AG04449 (cell line): ENCODE measurements at regions not wholly inside any gene's neighbourhood (a gene's known extent, or its start where the extent isn't known, plus 50 kb on each side); places are given as distances from the start of the nearest gene placed in this dataset.

Experiments
- CTCF ChIA-PET: fragments of 350-600 bp; formaldehyde crosslinking; extraction: SDS; loops from one replicate; lab custom pipeline; 2021; ENCODE audit warnings: antibody characterized with exemption; lab: Yijun Ruan, JAX
- POLR2A ChIA-PET: fragments of 400-600, 350-600 bp; formaldehyde crosslinking; extraction: SDS; loops from one replicate; lab custom pipeline; 2020; ENCODE audit warnings: antibody characterized with exemption, inconsistent platforms; lab: Yijun Ruan, JAX
- DNase-seq: peaks from one replicate; pipeline ENCODE4 v3.0.0-alpha.2; 2010; ENCODE audit warnings: low read depth, low spot score
- H3K4me3 ChIP-seq: 2 replicates; pipeline ENCODE4 v1.5.1; 2011; ENCODE audit warnings: low read depth, mild to moderate bottlenecking, control low read depth, low read length
- TF ChIP-seq, protein P1 (sequence below): IDR thresholded peaks from one replicate; pipeline ENCODE4 v1.5.1; 2011; ENCODE audit warnings: mild to moderate bottlenecking, moderate library complexity, low read length, control low read depth, inconsistent platforms; ENCODE audit not compliant: insufficient read depth; ENCODE audit errors: missing control alignments

DNA sequence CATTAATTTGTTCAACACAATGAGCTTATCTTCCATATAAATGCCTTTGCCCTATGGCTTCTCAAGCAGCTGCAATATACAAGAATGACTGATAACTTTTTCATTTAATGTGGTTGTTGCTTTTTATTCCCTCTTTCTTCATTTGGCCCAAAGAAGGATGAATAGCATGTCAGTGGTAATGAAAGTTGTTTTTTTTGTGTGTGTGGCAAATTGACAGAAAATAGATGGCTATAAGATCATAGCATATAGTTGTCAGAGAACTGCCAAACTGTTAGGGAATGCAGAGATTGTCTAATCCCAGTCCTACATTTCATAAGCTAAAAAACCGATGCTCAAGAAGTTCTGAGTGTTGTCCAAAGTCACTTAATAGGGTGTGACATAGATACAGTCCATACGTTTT is 244.3 kb downstream of the ACTR3 start:
- TF ChIP-seq, protein P1, sequence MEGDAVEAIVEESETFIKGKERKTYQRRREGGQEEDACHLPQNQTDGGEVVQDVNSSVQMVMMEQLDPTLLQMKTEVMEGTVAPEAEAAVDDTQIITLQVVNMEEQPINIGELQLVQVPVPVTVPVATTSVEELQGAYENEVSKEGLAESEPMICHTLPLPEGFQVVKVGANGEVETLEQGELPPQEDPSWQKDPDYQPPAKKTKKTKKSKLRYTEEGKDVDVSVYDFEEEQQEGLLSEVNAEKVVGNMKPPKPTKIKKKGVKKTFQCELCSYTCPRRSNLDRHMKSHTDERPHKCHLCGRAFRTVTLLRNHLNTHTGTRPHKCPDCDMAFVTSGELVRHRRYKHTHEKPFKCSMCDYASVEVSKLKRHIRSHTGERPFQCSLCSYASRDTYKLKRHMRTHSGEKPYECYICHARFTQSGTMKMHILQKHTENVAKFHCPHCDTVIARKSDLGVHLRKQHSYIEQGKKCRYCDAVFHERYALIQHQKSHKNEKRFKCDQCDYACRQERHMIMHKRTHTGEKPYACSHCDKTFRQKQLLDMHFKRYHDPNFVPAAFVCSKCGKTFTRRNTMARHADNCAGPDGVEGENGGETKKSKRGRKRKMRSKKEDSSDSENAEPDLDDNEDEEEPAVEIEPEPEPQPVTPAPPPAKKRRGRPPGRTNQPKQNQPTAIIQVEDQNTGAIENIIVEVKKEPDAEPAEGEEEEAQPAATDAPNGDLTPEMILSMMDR: no peak
- POLR2A ChIA-PET: no interaction called here
- no peak overlapping the region for H3K4me3 ChIP-seq
- CTCF ChIA-PET: no interaction called here
- no peak for DNase-seq

DNA sequence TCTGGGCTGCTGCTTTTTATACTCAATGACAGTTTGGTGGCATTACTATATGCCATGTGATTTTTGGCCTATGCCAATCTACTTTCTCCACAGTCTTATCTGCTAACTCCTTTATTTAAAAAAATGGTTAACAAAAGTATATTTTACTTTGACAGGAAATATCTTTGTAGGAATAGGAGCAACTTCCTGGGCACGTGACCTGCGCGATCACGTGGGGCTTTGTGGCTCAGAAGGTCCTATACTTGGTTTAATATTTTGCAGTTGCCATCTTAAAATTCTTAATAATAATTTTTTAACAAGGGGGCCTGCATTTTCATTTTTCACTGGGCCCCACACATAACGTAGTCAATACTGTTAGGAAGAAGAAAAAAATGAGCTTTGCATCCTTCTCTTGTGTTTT is 249.7 kb downstream of the ACTR3 start:
- TF ChIP-seq, protein P1: no peak
- H3K4me3 ChIP-seq: no peak overlapping the region
- DNase-seq: no peak
- POLR2A ChIA-PET: no interaction called here
- CTCF ChIA-PET: no interaction called here

DNA sequence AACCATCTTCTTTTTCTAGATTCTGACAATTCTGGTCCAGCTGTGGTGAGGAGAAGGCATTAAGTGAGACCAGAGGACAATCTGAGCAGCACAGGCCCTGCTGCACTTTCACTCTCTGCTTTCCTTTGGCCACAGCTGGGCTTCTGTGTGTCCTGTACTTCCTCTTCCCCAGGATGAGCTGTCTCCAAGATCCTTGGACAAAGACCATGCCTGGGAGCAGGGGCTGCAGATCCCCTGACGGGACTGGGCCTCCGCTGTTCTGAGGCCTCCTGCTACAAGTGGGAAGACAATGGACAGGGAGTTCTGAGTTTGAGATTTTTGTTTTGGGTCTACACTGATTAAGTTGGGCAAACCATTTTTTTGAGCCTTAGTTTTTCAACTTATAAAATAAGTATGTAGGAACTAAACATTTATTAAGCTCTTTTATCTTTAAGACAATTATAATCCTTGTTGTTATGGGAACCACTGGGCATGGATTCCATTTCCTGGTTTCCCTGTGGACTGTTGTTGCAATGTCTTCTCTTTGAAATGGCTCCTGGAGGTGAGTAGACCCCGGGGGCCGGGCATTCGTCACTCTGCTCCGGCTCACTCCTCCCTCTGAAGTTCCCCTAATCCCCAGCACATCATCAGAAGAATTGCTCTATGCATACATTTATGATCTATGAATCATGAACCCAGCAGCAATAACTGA is 266.6 kb downstream of the ACTR3 start:
- ChIA-PET CTCF (no interaction called here), POLR2A (no interaction called here)
- DNase-seq: no peak
- no peak overlapping the region for H3K4me3 ChIP-seq
- TF ChIP-seq, protein P1: no peak

DNA sequence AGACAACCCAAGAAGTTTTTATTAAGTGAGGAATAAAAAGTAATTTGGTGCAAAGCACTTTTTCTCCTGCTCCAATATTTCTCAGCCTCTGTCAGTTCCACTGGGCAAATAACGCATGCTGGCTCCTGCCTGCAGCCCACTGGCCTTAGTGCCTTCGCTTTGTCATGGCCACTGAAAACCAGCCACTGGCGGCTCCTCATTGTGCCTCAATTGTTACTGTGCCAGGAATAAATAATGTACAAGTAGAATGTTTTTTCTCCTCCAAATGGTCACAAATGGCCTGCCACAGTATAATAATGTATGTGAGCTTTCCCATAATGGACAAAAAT is 267.1 kb downstream of the ACTR3 start:
- ChIA-PET CTCF (no interaction called here), POLR2A (no interaction called here)
- TF ChIP-seq, protein P1: no peak
- no peak for DNase-seq
- no peak overlapping the region for H3K4me3 ChIP-seq

DNA sequence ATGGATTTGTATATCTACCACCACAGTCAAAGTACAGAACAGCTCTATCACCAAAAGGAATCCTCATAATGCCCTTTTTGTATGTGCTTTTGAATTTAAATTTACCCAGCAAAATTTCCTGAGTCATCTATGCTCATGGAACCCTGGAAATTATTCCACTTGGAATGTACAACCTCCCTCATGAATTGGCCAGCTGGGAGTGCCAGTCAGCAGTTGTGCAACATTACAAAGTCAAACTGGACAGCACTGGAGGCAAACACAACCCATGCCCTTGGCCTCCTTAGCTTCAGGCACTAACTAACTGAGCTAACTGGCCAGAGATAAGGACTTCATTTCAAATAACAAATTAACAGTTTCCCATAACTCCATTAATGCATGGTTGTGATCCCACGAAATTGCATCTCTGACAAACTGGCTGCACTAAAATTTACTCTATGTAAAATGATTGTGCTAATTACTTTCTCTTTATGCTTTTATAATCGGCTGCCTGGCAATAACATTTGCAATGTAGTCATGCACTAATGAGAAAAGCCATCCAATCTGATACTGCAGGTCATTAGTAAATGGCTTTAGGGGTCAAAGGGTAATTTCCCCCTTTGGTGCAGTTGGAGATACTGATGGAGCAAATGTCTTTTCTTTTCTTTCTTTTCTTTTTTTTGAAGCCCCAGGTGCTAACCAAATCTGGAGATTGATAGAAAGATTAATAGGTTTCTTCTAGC is 270.5 kb downstream of the ACTR3 start:
- DNase-seq: no peak
- CTCF ChIA-PET: no interaction called here
- TF ChIP-seq, protein P1: no peak

DNA sequence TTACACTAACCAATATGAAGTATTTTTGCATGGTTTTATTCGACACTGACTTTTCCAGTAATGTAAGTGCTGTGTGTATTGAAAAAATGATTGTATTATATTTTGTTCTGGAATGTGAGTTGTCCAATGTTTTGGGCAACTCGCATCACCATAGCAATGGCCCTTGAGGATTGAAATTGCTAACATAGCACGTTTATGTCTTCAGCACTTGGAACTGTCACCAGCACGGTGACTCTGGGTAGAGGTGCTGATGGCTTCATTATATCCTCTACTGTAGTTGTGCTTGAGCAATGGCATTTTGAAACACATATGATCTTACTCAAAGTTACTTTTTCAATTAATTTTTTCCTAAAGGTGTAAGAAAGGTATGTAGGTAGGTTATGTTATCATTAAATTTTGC is 271.5 kb downstream of the ACTR3 start:
- TF ChIP-seq, protein P1: no peak
- no peak for DNase-seq
- no peak overlapping the region for H3K4me3 ChIP-seq
- ChIA-PET POLR2A (no interaction called here), CTCF (no interaction called here)

More for the DNA sequence above, 270.5 kb downstream of the ACTR3 start:
- POLR2A ChIA-PET: no interaction called here
- no peak overlapping the region for H3K4me3 ChIP-seq
